Fibroblast of skin of right biceps (primary cell): ENCODE measurements at regions not wholly inside any gene's neighbourhood (a gene's known extent, or its start where the extent isn't known, plus 50 kb on each side); places are given as distances from the start of the nearest gene placed in this dataset.

Source experiments
- DNase-seq: peaks from one replicate; pipeline ENCODE4 v3.0.0-alpha.2; 2013

DNA sequence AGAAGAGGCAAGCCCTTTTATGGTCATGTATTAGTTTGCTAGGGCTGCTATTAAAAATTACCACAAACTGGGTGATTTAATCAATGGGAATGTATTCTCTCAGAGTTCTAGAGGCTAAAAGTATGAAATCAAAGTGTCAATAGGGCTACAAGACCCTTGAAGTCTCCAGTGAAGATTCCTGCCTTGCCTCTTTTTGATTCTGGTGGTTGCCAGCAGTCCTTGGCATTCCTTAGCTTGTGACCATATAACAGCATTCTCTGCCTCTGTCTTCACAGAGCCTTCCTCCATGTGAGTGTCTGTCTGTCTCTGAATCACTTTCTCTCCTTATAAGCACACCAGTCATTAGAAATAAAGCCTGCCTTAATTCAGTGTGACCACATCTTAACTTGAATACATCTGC is 282.7 kb downstream of the KCNN2 start:
- DNase-seq = no peak

- no peak for DNase-seq
Measured at GRCh38 chr5:114636271-114636670, 274.4 kb downstream of the KCNN2 start.

- DNase-seq = peak; percentile 12
Measured at GRCh38 chr5:114634967-114635901, 273.4 kb downstream of the KCNN2 start.

DNA sequence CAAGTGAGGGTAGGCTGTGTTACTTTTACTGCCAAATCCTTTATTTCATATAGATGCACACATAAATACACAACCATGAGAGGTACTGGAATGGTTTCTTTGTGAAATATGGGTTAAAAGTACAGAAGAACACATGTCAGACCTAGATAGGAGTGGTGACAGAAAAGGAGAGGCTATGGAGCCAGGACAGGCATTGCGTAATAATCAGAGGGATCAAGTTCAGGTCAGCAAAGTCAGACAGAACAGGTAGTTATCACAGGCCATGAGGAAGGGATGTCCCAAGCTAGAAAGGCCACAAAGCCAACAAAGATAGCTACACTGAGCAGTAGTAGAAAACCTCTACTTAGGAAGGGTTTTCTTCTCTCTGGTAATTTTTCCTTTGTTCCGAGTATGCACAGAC is 272.6 kb downstream of the KCNN2 start:
- DNase-seq = no peak

DNA sequence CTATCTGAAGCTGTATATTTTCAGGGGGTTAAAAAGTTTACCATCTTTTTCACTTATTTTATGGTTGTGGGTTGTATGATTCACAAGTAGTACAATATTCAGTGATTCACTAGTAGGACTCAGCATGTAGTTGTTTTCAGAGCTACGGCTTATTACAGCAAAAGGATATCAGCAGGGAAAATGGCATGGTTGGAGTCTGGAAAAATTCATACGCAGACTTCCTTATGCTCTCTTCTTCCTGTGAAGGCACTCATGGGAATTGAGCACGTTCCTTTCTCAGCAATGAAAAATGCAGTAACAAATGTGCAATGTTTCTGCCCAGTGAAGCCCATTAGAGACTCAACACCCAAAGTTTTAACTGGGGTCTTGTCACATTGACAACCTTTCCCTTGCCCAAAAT is 250.5 kb downstream of the KCNN2 start:
- DNase-seq = peak; percentile 28

- no peak for DNase-seq
Measured at GRCh38 chr5:114581136-114581535, 219.3 kb downstream of the KCNN2 start.

- DNase-seq = no peak
Measured at GRCh38 chr5:114565871-114566270, 204.0 kb downstream of the KCNN2 start.

- no peak for DNase-seq
Measured at GRCh38 chr5:114565139-114565538, 203.3 kb downstream of the KCNN2 start.

DNA sequence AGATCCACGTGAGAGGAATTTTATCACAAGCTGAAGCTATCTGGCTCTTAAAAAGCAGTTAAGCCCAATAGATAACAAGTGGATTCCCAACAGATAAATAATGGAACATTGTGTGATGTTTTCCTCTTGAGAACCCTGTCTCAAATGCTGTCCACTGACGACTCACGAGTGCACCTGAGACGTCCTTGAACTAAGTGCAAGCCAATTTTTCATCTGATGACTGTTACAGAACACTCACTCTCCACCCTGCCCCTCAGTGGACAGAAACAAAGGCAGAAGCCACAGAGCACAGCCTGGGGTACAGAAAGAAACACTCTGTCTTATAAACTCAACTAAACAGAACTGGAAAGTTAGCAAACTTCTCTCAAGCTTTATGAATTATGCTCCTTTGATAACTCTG is 199.5 kb downstream of the KCNN2 start:
- DNase-seq = no peak
